ENCODE measurements at regions not wholly inside any gene's neighbourhood (a gene's known extent, or its start where the extent isn't known, plus 50 kb on each side); places are given as distances from the start of the nearest gene placed in this dataset.

DNA sequence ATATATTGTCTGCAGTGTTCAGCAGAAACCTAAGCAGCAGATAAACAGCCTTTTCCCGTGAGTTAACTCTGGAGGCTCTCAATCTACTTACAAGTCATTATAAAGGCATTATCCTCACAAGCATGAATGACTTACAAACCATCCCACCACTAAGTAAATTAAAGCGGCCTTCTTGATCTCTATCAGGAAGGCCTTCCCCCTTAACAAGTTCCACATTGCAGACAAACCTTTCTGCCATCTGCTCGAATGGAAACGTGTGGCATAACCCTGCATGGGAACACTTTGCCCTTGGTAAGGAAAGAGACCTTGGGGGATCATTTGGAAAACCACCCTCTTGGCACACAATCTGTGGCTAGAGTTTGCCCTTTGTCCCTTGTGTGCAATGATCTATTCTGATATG lies 199.5 kb downstream of the OSR1 start:
- intact Hi-C loops (cut with micrococcal nuclease): no loop called here
- Histone ChIP-seq H3K9me3 (replicated peaks) (peaks cover 16% of the 10 kb centered on the region), H3K36me3 (no peaks in the 10 kb centered on the region), H3K27me3 (ENCODE audit: low read depth) (no peaks in the 10 kb centered on the region), H3K27ac (replicated peaks) (no peak overlapping the region), H3K4me1 (no peaks in the 10 kb centered on the region), H3K4me3 (no peak overlapping the region)
- no peak for DNase-seq
- TF ChIP-seq, protein P1, sequence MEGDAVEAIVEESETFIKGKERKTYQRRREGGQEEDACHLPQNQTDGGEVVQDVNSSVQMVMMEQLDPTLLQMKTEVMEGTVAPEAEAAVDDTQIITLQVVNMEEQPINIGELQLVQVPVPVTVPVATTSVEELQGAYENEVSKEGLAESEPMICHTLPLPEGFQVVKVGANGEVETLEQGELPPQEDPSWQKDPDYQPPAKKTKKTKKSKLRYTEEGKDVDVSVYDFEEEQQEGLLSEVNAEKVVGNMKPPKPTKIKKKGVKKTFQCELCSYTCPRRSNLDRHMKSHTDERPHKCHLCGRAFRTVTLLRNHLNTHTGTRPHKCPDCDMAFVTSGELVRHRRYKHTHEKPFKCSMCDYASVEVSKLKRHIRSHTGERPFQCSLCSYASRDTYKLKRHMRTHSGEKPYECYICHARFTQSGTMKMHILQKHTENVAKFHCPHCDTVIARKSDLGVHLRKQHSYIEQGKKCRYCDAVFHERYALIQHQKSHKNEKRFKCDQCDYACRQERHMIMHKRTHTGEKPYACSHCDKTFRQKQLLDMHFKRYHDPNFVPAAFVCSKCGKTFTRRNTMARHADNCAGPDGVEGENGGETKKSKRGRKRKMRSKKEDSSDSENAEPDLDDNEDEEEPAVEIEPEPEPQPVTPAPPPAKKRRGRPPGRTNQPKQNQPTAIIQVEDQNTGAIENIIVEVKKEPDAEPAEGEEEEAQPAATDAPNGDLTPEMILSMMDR (IDR thresholded peaks at IDR 0.05; ENCODE audit: borderline replicate concordance): no peak

DNA sequence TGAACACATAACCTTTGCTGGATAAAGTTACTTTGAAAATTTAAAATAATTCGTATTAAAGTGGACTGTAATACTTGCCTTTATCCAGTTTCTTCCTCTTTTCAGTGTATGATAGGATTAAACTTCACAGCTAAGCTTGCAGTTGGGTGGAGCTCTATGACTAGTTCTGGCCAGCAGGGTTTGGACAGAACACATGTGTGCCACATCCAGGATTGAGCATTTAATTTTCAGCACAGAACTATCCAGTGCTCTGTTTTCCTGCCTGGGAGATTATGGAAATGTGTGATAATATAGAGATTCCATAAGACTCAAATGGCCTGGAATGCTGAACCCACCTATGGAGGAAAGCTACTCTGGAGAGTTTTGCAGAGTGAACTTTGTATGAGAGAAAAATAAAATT lies 200.2 kb downstream of the OSR1 start:
- TF ChIP-seq, protein P1 (IDR thresholded peaks at IDR 0.05; ENCODE audit: borderline replicate concordance): peak; percentile 12
- Histone ChIP-seq H3K36me3 (no peaks in the 10 kb centered on the region), H3K9me3 (replicated peaks) (peaks cover 16% of the 10 kb centered on the region), H3K4me1 (no peaks in the 10 kb centered on the region), H3K27ac (replicated peaks) (no peak overlapping the region), H3K27me3 (ENCODE audit: low read depth) (no peaks in the 10 kb centered on the region), H3K4me3 (no peak overlapping the region)
- intact Hi-C loops (cut with micrococcal nuclease): no loop called here
- DNase-seq: no peak

DNA sequence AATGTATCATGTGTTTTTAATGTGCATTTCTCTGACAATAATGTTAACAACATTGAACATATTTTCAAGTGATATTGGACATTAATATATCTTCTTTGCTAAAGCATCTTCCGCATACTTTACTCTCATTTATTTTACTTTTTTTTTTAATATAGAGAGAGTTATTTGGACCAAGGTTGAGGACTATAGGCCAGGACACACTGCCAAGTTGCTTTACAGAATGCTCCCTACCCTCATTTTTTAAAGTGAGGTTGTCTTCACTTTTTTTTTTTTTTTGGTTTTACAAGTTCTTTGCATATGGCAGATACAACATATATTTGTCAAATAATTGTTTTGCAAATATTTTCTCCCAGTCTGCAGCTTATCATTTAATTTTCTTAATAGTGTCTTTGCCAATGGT lies 201.8 kb downstream of the OSR1 start:
- H3K4me3 ChIP-seq: no peak overlapping the region
- H3K36me3 ChIP-seq: no peaks in the 10 kb centered on the region
- no peaks in the 10 kb centered on the region for H3K4me1 ChIP-seq
- H3K27ac ChIP-seq (replicated peaks): no peak overlapping the region
- intact Hi-C loops (cut with micrococcal nuclease): no loop called here
- no peaks in the 10 kb centered on the region for H3K27me3 ChIP-seq (ENCODE audit: low read depth)
- DNase-seq: no peak
- TF ChIP-seq, protein P1 (IDR thresholded peaks at IDR 0.05; ENCODE audit: borderline replicate concordance): no peak
- H3K9me3 ChIP-seq (replicated peaks): peaks cover 16% of the 10 kb centered on the region

DNA sequence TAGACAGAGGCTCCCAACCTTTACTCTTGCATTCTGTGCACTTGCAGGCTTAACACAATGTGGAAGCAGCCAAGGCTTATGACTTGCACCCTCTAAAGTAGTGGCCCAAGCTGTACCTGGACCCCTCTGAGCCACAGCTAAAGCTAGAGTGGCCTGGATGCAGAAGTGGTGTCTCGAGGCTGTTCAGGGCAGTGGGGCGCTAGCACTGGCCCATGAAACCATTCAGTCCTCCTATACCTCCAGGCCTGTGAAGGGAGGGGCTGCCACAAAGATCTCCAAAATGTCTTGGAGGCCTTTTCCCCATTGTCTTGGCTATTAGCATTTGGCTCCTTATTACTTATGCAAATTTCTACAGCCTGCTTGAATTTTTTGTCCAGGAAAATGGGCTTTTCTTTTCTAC lies 207.7 kb downstream of the OSR1 start:
- no peaks in the 10 kb centered on the region for H3K4me1 ChIP-seq
- no peak overlapping the region for H3K4me3 ChIP-seq
- H3K27ac ChIP-seq (replicated peaks): no peak overlapping the region
- TF ChIP-seq, protein P1 (IDR thresholded peaks at IDR 0.05; ENCODE audit: borderline replicate concordance): no peak
- H3K9me3 ChIP-seq (replicated peaks): peaks cover 19% of the 10 kb centered on the region
- H3K36me3 ChIP-seq: peaks cover 9% of the 10 kb centered on the region
- H3K27me3 ChIP-seq (ENCODE audit: low read depth): no peaks in the 10 kb centered on the region
- intact Hi-C loops (cut with micrococcal nuclease): no loop called here
- no peak for DNase-seq

DNA sequence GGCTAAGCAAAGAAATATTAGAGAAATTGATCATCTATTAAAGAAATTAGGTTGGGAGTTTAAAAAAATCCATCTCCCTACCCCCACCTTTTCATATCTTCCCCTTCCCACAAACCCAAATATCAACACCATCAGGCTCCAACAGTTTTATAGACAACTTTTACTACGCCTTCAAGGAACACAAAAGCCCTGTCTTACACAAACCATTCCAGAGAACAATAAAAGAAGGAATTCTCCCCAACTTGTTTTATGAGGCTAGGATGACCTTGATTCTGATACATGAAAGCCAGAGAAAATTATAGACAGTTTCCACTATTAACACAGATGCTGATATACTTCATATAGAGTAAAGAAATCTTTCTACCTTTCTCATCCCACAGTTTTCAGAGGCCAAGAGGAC lies 211.6 kb downstream of the OSR1 start:
- H3K4me1 ChIP-seq: no peaks in the 10 kb centered on the region
- TF ChIP-seq, protein P1 (IDR thresholded peaks at IDR 0.05; ENCODE audit: borderline replicate concordance): no peak
- peaks cover 9% of the 10 kb centered on the region for H3K36me3 ChIP-seq
- peaks cover 17% of the 10 kb centered on the region for H3K9me3 ChIP-seq (replicated peaks)
- no peak for DNase-seq
- H3K27ac ChIP-seq (replicated peaks): no peak overlapping the region
- intact Hi-C loops (cut with micrococcal nuclease): no loop called here
- no peak overlapping the region for H3K4me3 ChIP-seq
- no peaks in the 10 kb centered on the region for H3K27me3 ChIP-seq (ENCODE audit: low read depth)
